IMR-90 (cell line): ENCODE measurements at regions not wholly inside any gene's neighbourhood (a gene's known extent, or its start where the extent isn't known, plus 50 kb on each side); places are given as distances from the start of the nearest gene placed in this dataset.

Experiments used
- ATAC-seq: fragments of 200-7000 bp; cut with Tn5 transposase; 2 replicates; pipeline ENCODE4 v1.9.1; 2020; ENCODE audit warnings: low read depth, mild to moderate bottlenecking, moderate library complexity
- BruUV-seq: library from RNA; stranded (reverse); fragments of 400-500 nt; replicated peaks from 2 replicates; lab custom pipeline; 2021; lab: Mats Ljungman, UMichigan
- CTCF ChIA-PET: fragments of 300-600 bp; formaldehyde crosslinking; extraction: SDS; loops from one replicate; lab custom pipeline; 2021; ENCODE audit warnings: antibody characterized with exemption; lab: Yijun Ruan, JAX
- POLR2A ChIA-PET: fragments of 300-600 bp; sonication (Branson Sonifier 250); formaldehyde crosslinking; loops from one replicate; lab custom pipeline; 2022; ENCODE audit warnings: antibody characterized with exemption; ENCODE audit not compliant: unreplicated experiment; lab: Charles Lee
- DNase-seq: peaks from one replicate; pipeline ENCODE4 v3.0.0; 2013
- H2AFZ ChIP-seq: replicated peaks from 2 replicates; pipeline ENCODE3; 2013; ENCODE audit warnings: low read length, mild to moderate bottlenecking; ENCODE audit not compliant: poor library complexity
- H2AK5ac ChIP-seq: 2 replicates; pipeline ENCODE4 v1.6.1; 2013; ENCODE audit warnings: low read depth, low read length, inconsistent platforms
- H2AK9ac ChIP-seq: replicated peaks from 2 replicates; pipeline ENCODE3; 2013; ENCODE audit warnings: mild to moderate bottlenecking, low read depth, low read length, moderate library complexity; ENCODE audit not compliant: poor library complexity
- H2BK120ac ChIP-seq: 2 replicates; pipeline ENCODE4 v1.6.1; 2013; ENCODE audit warnings: low read depth, low read length, inconsistent platforms
- H2BK15ac ChIP-seq: 3 replicates; pipeline ENCODE4 v1.6.1; 2013; ENCODE audit warnings: low read depth, low read length, inconsistent platforms
- H2BK20ac ChIP-seq: 2 replicates; pipeline ENCODE4 v1.6.1; 2013; ENCODE audit warnings: low read depth, mild to moderate bottlenecking, inconsistent platforms, low read length, moderate library complexity
- H2BK5ac ChIP-seq: 2 replicates; pipeline ENCODE4 v1.6.1; 2013; ENCODE audit warnings: mild to moderate bottlenecking, low read depth, low read length, inconsistent platforms; ENCODE audit not compliant: poor library complexity, severe bottlenecking
- H3K14ac ChIP-seq: replicated peaks from 2 replicates; pipeline ENCODE4 v1.6.1; 2013; ENCODE audit warnings: low read depth, low read length, inconsistent platforms
- H3K18ac ChIP-seq: 2 replicates; pipeline ENCODE4 v1.6.1; 2013; ENCODE audit warnings: low read depth, low read length, control low read depth
- H3K23ac ChIP-seq: 2 replicates; pipeline ENCODE4 v1.6.1; 2013; ENCODE audit warnings: low read depth, low read length, inconsistent platforms
- H3K27ac ChIP-seq: 2 replicates; pipeline ENCODE4 v1.5.1; 2013; ENCODE audit warnings: mild to moderate bottlenecking, control low read depth, low read length; ENCODE audit not compliant: insufficient read depth
- H3K27me3 ChIP-seq: 2 replicates; pipeline ENCODE4 v1.6.1; 2013; ENCODE audit warnings: low read length; ENCODE audit not compliant: control insufficient read depth, insufficient read depth
- H3K36me3 ChIP-seq: 2 replicates; pipeline ENCODE4 v1.6.1; 2013; ENCODE audit warnings: low read length, mixed read lengths; ENCODE audit not compliant: control insufficient read depth, insufficient read depth
- H3K4ac ChIP-seq: 2 replicates; pipeline ENCODE4 v1.6.1; 2013; ENCODE audit warnings: low read depth, low read length, inconsistent platforms
- H3K4me1 ChIP-seq: 2 replicates; pipeline ENCODE4 v1.6.1; 2013; ENCODE audit warnings: low read length, mixed read lengths; ENCODE audit not compliant: control insufficient read depth, insufficient read depth
- H3K4me2 ChIP-seq: 2 replicates; pipeline ENCODE4 v1.6.1; 2013; ENCODE audit warnings: low read depth, mild to moderate bottlenecking, control low read depth, low read length, moderate library complexity
- H3K4me3 ChIP-seq: 2 replicates; pipeline ENCODE4 v1.5.1; 2013; ENCODE audit warnings: low read depth, mild to moderate bottlenecking, control low read depth, low read length, moderate library complexity; ENCODE audit not compliant: insufficient read depth
- H3K56ac ChIP-seq: 2 replicates; pipeline ENCODE4 v1.6.1; 2013; ENCODE audit warnings: low read length, inconsistent platforms; ENCODE audit not compliant: insufficient read depth; ENCODE audit errors: extremely low read depth
- H3K79me1 ChIP-seq, 2 experiments: 2 replicates each; pipeline ENCODE4 v1.6.1; 2013; ENCODE audit warnings: low read length in 2 of 2, inconsistent platforms in 1 of 2, low read depth in 1 of 2
- H3K9ac ChIP-seq: 2 replicates; pipeline ENCODE4 v1.6.1; 2013; ENCODE audit warnings: low read depth, low read length, control low read depth
- H3K9me1 ChIP-seq: 2 replicates; pipeline ENCODE4 v1.6.1; 2013; ENCODE audit warnings: low read length, inconsistent platforms; ENCODE audit not compliant: insufficient read depth
- H3K9me3 ChIP-seq: 2 replicates; pipeline ENCODE4 v1.6.1; 2013; ENCODE audit warnings: low read length; ENCODE audit not compliant: control insufficient read depth, insufficient read depth
- H4K20me1 ChIP-seq: 2 replicates; pipeline ENCODE4 v1.6.1; 2013; ENCODE audit warnings: low read length, inconsistent platforms; ENCODE audit not compliant: insufficient read depth
- H4K5ac ChIP-seq: 2 replicates; pipeline ENCODE4 v1.6.1; 2013; ENCODE audit warnings: mild to moderate bottlenecking, low read depth, low read length, control low read depth
- H4K8ac ChIP-seq, 2 experiments: 2 replicates each; pipeline ENCODE4 v1.6.1; 2013; ENCODE audit warnings: low read depth in 2 of 2, low read length in 2 of 2, control low read depth in 1 of 2, inconsistent platforms in 1 of 2
- H4K91ac ChIP-seq: 2 replicates; pipeline ENCODE4 v1.6.1; 2013; ENCODE audit warnings: low read depth, low read length, inconsistent platforms; ENCODE audit not compliant: insufficient read depth
- BHLHE40 ChIP-seq: fragments of 150-350 bp; IDR thresholded peaks from 2 replicates; pipeline ENCODE4 v1.6.1; 2016; ENCODE audit warnings: mild to moderate bottlenecking, low read depth, low read length
- CEBPB ChIP-seq: IDR thresholded peaks from 2 replicates; pipeline ENCODE4 v1.6.1; 2012; ENCODE audit warnings: low read depth, low read length, improper control_type of control experiment
- CHD1 ChIP-seq: IDR thresholded peaks from 2 replicates; pipeline ENCODE4 v1.6.1; 2012; ENCODE audit warnings: low read depth, low read length, improper control_type of control experiment
- CTCF ChIP-seq: conservative IDR thresholded peaks from 2 replicates; pipeline ENCODE4 v1.5.1; 2012; ENCODE audit warnings: mild to moderate bottlenecking, low read depth, low read length, improper control_type of control experiment
- FOS ChIP-seq: fragments of 150-350 bp; IDR thresholded peaks from 2 replicates; pipeline ENCODE4 v1.6.1; 2016; ENCODE audit warnings: low read depth, low read length
- MAFK ChIP-seq: IDR thresholded peaks from 2 replicates; pipeline ENCODE4 v1.6.1; 2012; ENCODE audit warnings: low read depth, low read length, improper control_type of control experiment
- MAZ ChIP-seq: IDR thresholded peaks from 2 replicates; pipeline ENCODE4 v1.6.1; 2012; ENCODE audit warnings: low read depth, mild to moderate bottlenecking, low read length, improper control_type of control experiment, moderate library complexity, borderline replicate concordance
- MXI1 ChIP-seq: IDR thresholded peaks from 2 replicates; pipeline ENCODE4 v1.6.1; 2012; ENCODE audit warnings: low read depth, mild to moderate bottlenecking, low read length, moderate library complexity, borderline replicate concordance
- NFE2L2 ChIP-seq: fragments of 150-350 bp; IDR thresholded peaks from 2 replicates; pipeline ENCODE4 v1.6.1; 2016; ENCODE audit warnings: low read depth, mild to moderate bottlenecking, low read length
- POLR2A ChIP-seq: IDR thresholded peaks from 2 replicates; pipeline ENCODE4 v1.6.1; 2012; ENCODE audit warnings: mild to moderate bottlenecking, low read depth, low read length
- RAD21 ChIP-seq: IDR thresholded peaks from 2 replicates; pipeline ENCODE4 v1.6.1; 2012; ENCODE audit warnings: low read length, improper control_type of control experiment
- RCOR1 ChIP-seq: IDR thresholded peaks from 2 replicates; pipeline ENCODE4 v1.6.1; 2012; ENCODE audit warnings: mild to moderate bottlenecking, low read length, improper control_type of control experiment; ENCODE audit not compliant: insufficient replicate concordance
- RFX5 ChIP-seq: IDR thresholded peaks from 2 replicates; pipeline ENCODE4 v1.8.0; 2012; ENCODE audit warnings: low read depth, mild to moderate bottlenecking, low read length, moderate library complexity
- SMC3 ChIP-seq: fragments of 150-350 bp; IDR thresholded peaks from 2 replicates; pipeline ENCODE4 v1.6.1; 2016; ENCODE audit warnings: low read depth, mild to moderate bottlenecking, antibody characterized with exemption, low read length, moderate library complexity
- WGBS, 2 experiments: methylation state at CpG; one replicate each; pipeline versions ENCODE4 v1.1.5 to v1.1.7; 2013; ENCODE audit warnings: missing lambda C conversion rate in 2 of 2; ENCODE audit not compliant: insufficient read length in 1 of 2; ENCODE audit errors: extremely low coverage in 2 of 2; 5-methylcytosine and 5-hydroxymethylcytosine counted together
- dilution Hi-C: fragments of 300-500 bp; cut with HindIII; formaldehyde crosslinking; loops from one replicate; pipeline ENCODE4 v1.14.3; 2018; ENCODE audit warnings: low sequenced_read_pairs; ENCODE audit not compliant: unreplicated experiment
- in situ Hi-C: fragments of 300-500 bp; cut with MboI; formaldehyde crosslinking; loops from 3 replicates; pipeline ENCODE4 v1.14.3; 2019; ENCODE audit warnings: low sequenced_read_pairs, inconsistent platforms, mixed read lengths
- intact Hi-C: fragments of 100-400 bp; cut with micrococcal nuclease; formaldehyde crosslinking; loops from 2 replicates; pipeline ENCODE4 v1.10.0; 2022
- TF ChIP-seq, protein P1 (sequence below): fragments of 150-350 bp; IDR thresholded peaks from 2 replicates; pipeline ENCODE4 v1.6.1; 2016; ENCODE audit warnings: low read depth, mild to moderate bottlenecking, low read length, moderate library complexity, borderline replicate concordance
- TF ChIP-seq, protein P2 (sequence below): fragments of 150-350 bp; IDR thresholded peaks from 2 replicates; pipeline ENCODE4 v1.6.1; 2017; ENCODE audit warnings: mild to moderate bottlenecking, antibody characterized with exemption, low read length, low read depth

- ChIA-PET CTCF (no interaction called here), POLR2A (no interaction called here)
- DNase-seq (no peak), ATAC-seq (no peak)
- dilution Hi-C loops (no loop called here), intact Hi-C loops (no loop called here), in situ Hi-C loops (no loop called here)
- Histone ChIP-seq H2BK15ac (no peak overlapping the region), H4K20me1 (no peaks in the 10 kb centered on the region), H3K79me1 (no peaks in the 10 kb centered on the region), H3K4me3 (no peak overlapping the region), H4K5ac (no peak overlapping the region), H3K9ac (no peak overlapping the region), H2BK20ac (no peak overlapping the region), H3K4me2 (no peak overlapping the region), H3K56ac (no peak overlapping the region), H3K9me3 (no peaks in the 10 kb centered on the region), H3K4me1 (no peaks in the 10 kb centered on the region), H3K14ac (no peak overlapping the region), H2AFZ (no peak overlapping the region), H3K4ac (no peak overlapping the region), H2BK5ac (no peak overlapping the region), H3K23ac (no peak overlapping the region), H3K27me3 (no peaks in the 10 kb centered on the region; the same call in 1 of the 2 replicates), H2BK120ac (no peak overlapping the region), H3K36me3 (no peaks in the 10 kb centered on the region), H4K8ac (no peak overlapping the region), H3K18ac (no peak overlapping the region), H3K9me1 (no peaks in the 10 kb centered on the region), H2AK9ac (no peak overlapping the region), H3K27ac (no peak overlapping the region), H4K91ac (no peak overlapping the region), H2AK5ac (no peak overlapping the region)
- TF ChIP-seq SMC3 (no peak), NFE2L2 (no peak), CEBPB (no peak), RCOR1 (no peak), CHD1 (no peak), MAZ (no peak), FOS (no peak), CTCF (no peak), MXI1 (no peak), RFX5 (no peak), MAFK (no peak), RAD21 (no peak), POLR2A (no peak), BHLHE40 (no peak)
- TF ChIP-seq, protein P1, sequence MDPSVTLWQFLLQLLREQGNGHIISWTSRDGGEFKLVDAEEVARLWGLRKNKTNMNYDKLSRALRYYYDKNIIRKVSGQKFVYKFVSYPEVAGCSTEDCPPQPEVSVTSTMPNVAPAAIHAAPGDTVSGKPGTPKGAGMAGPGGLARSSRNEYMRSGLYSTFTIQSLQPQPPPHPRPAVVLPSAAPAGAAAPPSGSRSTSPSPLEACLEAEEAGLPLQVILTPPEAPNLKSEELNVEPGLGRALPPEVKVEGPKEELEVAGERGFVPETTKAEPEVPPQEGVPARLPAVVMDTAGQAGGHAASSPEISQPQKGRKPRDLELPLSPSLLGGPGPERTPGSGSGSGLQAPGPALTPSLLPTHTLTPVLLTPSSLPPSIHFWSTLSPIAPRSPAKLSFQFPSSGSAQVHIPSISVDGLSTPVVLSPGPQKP = no peak
- TF ChIP-seq, protein P2, sequence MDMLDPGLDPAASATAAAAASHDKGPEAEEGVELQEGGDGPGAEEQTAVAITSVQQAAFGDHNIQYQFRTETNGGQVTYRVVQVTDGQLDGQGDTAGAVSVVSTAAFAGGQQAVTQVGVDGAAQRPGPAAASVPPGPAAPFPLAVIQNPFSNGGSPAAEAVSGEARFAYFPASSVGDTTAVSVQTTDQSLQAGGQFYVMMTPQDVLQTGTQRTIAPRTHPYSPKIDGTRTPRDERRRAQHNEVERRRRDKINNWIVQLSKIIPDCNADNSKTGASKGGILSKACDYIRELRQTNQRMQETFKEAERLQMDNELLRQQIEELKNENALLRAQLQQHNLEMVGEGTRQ = no peak
- BruUV-seq = no TSS peak
- no CpG with 5 or more reads among the region's 2 CpGs for WGBS, 2 experiments
These were observed 189.5 kb upstream of the PLEKHG7 start for GRCh38 chr12:92513231-92513730.
